SK-N-SH treated with all-trans-retinoic acid at 6 μM for 48 hours (cell line): ENCODE measurements at regions not wholly inside any gene's neighbourhood (a gene's known extent, or its start where the extent isn't known, plus 50 kb on each side); places are given as distances from the start of the nearest gene placed in this dataset.

Source experiments
- ATAC-seq: fragments of 200-7000 bp; cut with Tn5 transposase; 3 replicates; pipeline ENCODE4 v1.9.1; 2020; ENCODE audit warnings: mild to moderate bottlenecking, moderate library complexity
- ARNTL ChIP-seq: fragments of 450-650 bp; formaldehyde crosslinking; IDR thresholded peaks from 2 replicates; pipeline ENCODE4 v1.5.0; 2020; ENCODE audit warnings: low read depth, mild to moderate bottlenecking, moderate library complexity, borderline replicate concordance
- ESRRG ChIP-seq: fragments of 250-450 bp; sonication (Bioruptor Pico); IDR thresholded peaks from 2 replicates; pipeline ENCODE4 v1.6.1; 2021; ENCODE audit warnings: mild to moderate bottlenecking
- GLIS3 ChIP-seq: fragments of 250-450 bp; sonication (Bioruptor Pico); IDR thresholded peaks from 2 replicates; pipeline ENCODE4 v1.5.0; 2020; ENCODE audit warnings: mild to moderate bottlenecking, moderate library complexity
- ISL1 ChIP-seq: fragments of 250-450 bp; sonication (Bioruptor Pico); IDR thresholded peaks from 2 replicates; pipeline ENCODE4 v2.1.2; 2022; ENCODE audit warnings: mild to moderate bottlenecking, moderate library complexity
- OSR1 ChIP-seq: fragments of 250-450 bp; sonication (Bioruptor Pico); IDR thresholded peaks from 2 replicates; pipeline ENCODE4 v1.8.0; 2022; ENCODE audit warnings: moderate library complexity, mild to moderate bottlenecking, inconsistent platforms
- PPARA ChIP-seq: fragments of 250-450 bp; sonication (Bioruptor Pico); IDR thresholded peaks from 2 replicates; pipeline ENCODE4 v1.5.0; 2020; ENCODE audit warnings: mild to moderate bottlenecking, borderline replicate concordance
- RARB ChIP-seq: fragments of 250-450 bp; sonication (Bioruptor Pico); IDR thresholded peaks from 2 replicates; pipeline ENCODE4 v1.8.0; 2021; ENCODE audit warnings: mild to moderate bottlenecking, moderate library complexity
- SNAI2 ChIP-seq: fragments of 250-450 bp; sonication (Bioruptor Pico); IDR thresholded peaks from 2 replicates; pipeline ENCODE4 v1.5.0; 2020; ENCODE audit warnings: mild to moderate bottlenecking, moderate library complexity
- TCF4 ChIP-seq: fragments of 250-450 bp; sonication (Bioruptor Pico); IDR thresholded peaks from 2 replicates; pipeline ENCODE4 v1.8.0; 2021; ENCODE audit warnings: mild to moderate bottlenecking, moderate library complexity, borderline replicate concordance
- ZC3H10 ChIP-seq: fragments of 250-450 bp; sonication (Bioruptor Pico); IDR thresholded peaks from 2 replicates; pipeline ENCODE4 v1.5.1; 2021; ENCODE audit warnings: mild to moderate bottlenecking, moderate library complexity
- ZFP3 ChIP-seq: fragments of 250-450 bp; sonication (Bioruptor Pico); IDR thresholded peaks from 2 replicates; pipeline ENCODE4 v1.5.0; 2020; ENCODE audit warnings: mild to moderate bottlenecking, moderate library complexity
- ZFP30 ChIP-seq: fragments of 450-650 bp; formaldehyde crosslinking; IDR thresholded peaks from 2 replicates; pipeline ENCODE4 v1.5.0; 2022; ENCODE audit warnings: mild to moderate bottlenecking, moderate library complexity
- ZNF565 ChIP-seq: fragments of 450-650 bp; formaldehyde crosslinking; conservative IDR thresholded peaks from 2 replicates; pipeline ENCODE4 v1.5.0; 2020; ENCODE audit warnings: low read depth, mild to moderate bottlenecking, moderate library complexity
- ZNF70 ChIP-seq: fragments of 450-650 bp; formaldehyde crosslinking; IDR thresholded peaks from 2 replicates; pipeline ENCODE4 v1.5.0; 2020; ENCODE audit warnings: mild to moderate bottlenecking, moderate library complexity
- ZNF8 ChIP-seq: fragments of 450-650 bp; formaldehyde crosslinking; IDR thresholded peaks from 2 replicates; pipeline ENCODE4 v1.5.0; 2020; ENCODE audit warnings: mild to moderate bottlenecking, moderate library complexity
- TF ChIP-seq, protein P1 (sequence below): fragments of 250-450 bp; sonication (Bioruptor Pico); IDR thresholded peaks from 2 replicates; pipeline ENCODE4 v1.5.1; 2021; ENCODE audit warnings: mild to moderate bottlenecking, moderate library complexity
- TF ChIP-seq, protein P2 (sequence below): fragments of 250-450 bp; sonication (Bioruptor Pico); IDR thresholded peaks from 2 replicates; pipeline ENCODE4 v1.5.0; 2020; ENCODE audit warnings: mild to moderate bottlenecking, moderate library complexity
- TF ChIP-seq, protein P3 (sequence below): fragments of 250-450 bp; sonication (Bioruptor Pico); IDR thresholded peaks from 2 replicates; pipeline ENCODE4 v1.8.0; 2021; ENCODE audit warnings: low read depth, mild to moderate bottlenecking, moderate library complexity, borderline replicate concordance
- TF ChIP-seq, protein P4 (sequence below): fragments of 250-450 bp; sonication (Bioruptor Pico); IDR thresholded peaks from 2 replicates; pipeline ENCODE4 v1.8.0; 2020; ENCODE audit warnings: mild to moderate bottlenecking, moderate library complexity, borderline replicate concordance
- TF ChIP-seq, protein P5 (sequence below): fragments of 250-450 bp; sonication (Bioruptor Pico); IDR thresholded peaks from 2 replicates; pipeline ENCODE4 v1.5.1; 2020; ENCODE audit warnings: low read depth, mild to moderate bottlenecking, moderate library complexity

DNA sequence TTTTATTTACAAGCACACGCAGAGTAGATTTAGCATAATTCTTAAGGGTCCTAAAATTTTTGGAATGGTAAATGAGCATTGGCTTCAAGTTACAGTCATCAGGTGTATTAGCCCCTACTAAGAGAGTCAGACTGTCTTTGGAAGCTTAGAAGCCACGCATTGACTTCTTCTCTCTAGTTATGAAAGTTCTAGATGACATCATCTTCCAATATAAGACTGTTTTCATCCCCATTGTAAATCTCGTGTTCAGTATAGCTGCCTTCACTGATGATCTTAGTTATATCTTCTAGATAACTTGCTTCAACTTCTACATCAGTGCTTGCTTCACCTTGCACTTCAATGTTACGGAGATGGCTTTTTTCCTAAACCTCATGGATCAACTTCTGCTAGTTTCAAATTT, 148.8 kb upstream of the SLITRK1 start:
- no peak for ATAC-seq
- no peak for TF ChIP-seq ZFP30 (CRISPR knock-in tag)
- no peak for TF ChIP-seq TCF4 (CRISPR knock-in tag)
- TF ChIP-seq SNAI2 (CRISPR knock-in tag): no peak
- TF ChIP-seq, all 23 proteins: peak for 0

DNA sequence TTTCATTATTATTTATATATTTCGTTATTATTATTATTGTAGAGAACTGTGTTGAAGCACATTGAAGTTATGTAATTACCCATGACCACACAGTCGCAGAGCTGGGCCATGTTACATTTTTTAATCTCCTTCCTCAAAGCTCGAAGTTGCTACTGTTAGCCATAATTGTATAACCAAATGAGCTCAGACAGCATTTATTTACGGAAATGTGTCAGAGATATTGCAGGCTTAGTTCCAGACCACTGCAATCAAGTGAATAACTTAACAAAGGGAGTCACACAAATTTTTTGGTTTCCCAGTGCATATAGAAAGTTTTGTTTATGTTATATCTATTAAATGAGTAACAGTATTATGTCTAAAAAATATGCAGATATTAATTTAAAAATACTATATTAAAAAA, 147.1 kb upstream of the SLITRK1 start:
- TF ChIP-seq ESRRG (no peak), ZNF8 (CRISPR knock-in tag) (no peak), ISL1 (CRISPR knock-in tag) (no peak), ZNF565 (CRISPR knock-in tag) (no peak), RARB (CRISPR knock-in tag) (no peak), PPARA (CRISPR knock-in tag) (no peak), OSR1 (CRISPR knock-in tag) (no peak)
- TF ChIP-seq, protein P1, sequence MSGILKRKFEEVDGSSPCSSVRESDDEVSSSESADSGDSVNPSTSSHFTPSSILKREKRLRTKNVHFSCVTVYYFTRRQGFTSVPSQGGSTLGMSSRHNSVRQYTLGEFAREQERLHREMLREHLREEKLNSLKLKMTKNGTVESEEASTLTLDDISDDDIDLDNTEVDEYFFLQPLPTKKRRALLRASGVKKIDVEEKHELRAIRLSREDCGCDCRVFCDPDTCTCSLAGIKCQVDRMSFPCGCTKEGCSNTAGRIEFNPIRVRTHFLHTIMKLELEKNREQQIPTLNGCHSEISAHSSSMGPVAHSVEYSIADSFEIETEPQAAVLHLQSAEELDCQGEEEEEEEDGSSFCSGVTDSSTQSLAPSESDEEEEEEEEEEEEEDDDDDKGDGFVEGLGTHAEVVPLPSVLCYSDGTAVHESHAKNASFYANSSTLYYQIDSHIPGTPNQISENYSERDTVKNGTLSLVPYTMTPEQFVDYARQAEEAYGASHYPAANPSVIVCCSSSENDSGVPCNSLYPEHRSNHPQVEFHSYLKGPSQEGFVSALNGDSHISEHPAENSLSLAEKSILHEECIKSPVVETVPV: no peak
- TF ChIP-seq, protein P2, sequence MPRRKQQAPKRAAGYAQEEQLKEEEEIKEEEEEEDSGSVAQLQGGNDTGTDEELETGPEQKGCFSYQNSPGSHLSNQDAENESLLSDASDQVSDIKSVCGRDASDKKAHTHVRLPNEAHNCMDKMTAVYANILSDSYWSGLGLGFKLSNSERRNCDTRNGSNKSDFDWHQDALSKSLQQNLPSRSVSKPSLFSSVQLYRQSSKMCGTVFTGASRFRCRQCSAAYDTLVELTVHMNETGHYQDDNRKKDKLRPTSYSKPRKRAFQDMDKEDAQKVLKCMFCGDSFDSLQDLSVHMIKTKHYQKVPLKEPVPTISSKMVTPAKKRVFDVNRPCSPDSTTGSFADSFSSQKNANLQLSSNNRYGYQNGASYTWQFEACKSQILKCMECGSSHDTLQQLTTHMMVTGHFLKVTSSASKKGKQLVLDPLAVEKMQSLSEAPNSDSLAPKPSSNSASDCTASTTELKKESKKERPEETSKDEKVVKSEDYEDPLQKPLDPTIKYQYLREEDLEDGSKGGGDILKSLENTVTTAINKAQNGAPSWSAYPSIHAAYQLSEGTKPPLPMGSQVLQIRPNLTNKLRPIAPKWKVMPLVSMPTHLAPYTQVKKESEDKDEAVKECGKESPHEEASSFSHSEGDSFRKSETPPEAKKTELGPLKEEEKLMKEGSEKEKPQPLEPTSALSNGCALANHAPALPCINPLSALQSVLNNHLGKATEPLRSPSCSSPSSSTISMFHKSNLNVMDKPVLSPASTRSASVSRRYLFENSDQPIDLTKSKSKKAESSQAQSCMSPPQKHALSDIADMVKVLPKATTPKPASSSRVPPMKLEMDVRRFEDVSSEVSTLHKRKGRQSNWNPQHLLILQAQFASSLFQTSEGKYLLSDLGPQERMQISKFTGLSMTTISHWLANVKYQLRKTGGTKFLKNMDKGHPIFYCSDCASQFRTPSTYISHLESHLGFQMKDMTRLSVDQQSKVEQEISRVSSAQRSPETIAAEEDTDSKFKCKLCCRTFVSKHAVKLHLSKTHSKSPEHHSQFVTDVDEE (CRISPR knock-in tag): no peak
- TF ChIP-seq, protein P3, sequence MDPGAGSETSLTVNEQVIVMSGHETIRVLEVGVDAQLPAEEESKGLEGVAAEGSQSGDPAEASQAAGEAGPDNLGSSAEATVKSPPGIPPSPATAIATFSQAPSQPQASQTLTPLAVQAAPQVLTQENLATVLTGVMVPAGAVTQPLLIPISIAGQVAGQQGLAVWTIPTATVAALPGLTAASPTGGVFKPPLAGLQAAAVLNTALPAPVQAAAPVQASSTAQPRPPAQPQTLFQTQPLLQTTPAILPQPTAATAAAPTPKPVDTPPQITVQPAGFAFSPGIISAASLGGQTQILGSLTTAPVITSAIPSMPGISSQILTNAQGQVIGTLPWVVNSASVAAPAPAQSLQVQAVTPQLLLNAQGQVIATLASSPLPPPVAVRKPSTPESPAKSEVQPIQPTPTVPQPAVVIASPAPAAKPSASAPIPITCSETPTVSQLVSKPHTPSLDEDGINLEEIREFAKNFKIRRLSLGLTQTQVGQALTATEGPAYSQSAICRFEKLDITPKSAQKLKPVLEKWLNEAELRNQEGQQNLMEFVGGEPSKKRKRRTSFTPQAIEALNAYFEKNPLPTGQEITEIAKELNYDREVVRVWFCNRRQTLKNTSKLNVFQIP (CRISPR knock-in tag): no peak
- TF ChIP-seq, protein P4, sequence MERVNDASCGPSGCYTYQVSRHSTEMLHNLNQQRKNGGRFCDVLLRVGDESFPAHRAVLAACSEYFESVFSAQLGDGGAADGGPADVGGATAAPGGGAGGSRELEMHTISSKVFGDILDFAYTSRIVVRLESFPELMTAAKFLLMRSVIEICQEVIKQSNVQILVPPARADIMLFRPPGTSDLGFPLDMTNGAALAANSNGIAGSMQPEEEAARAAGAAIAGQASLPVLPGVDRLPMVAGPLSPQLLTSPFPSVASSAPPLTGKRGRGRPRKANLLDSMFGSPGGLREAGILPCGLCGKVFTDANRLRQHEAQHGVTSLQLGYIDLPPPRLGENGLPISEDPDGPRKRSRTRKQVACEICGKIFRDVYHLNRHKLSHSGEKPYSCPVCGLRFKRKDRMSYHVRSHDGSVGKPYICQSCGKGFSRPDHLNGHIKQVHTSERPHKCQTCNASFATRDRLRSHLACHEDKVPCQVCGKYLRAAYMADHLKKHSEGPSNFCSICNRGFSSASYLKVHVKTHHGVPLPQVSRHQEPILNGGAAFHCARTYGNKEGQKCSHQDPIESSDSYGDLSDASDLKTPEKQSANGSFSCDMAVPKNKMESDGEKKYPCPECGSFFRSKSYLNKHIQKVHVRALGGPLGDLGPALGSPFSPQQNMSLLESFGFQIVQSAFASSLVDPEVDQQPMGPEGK (CRISPR knock-in tag): no peak

DNA sequence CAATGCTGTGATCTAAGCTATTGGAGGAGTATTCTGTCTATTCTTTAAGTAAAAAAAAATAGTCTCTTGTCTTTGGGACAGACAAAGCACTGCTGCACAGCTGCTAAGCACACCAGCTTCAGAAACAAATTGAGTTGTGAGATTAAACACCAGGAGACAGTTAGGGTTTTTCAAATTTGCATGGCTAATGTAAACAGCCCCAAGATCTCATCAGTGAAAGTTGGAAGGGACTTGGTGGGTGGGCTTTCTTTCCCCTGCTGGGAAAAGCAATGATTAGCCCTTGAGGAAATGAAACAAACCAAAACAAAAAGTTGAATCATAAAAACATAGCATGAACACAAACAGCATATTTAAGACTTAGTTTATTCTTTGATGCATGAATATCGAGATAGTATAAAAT, 143.6 kb upstream of the SLITRK1 start:
- no peak for TF ChIP-seq GLIS3
- TF ChIP-seq ARNTL: no peak
- no peak for TF ChIP-seq OSR1 (CRISPR knock-in tag)
- TF ChIP-seq ZNF70: no peak
- TF ChIP-seq ISL1 (CRISPR knock-in tag): no peak
- TF ChIP-seq, protein P4 (CRISPR knock-in tag): no peak
- TF ChIP-seq SNAI2 (CRISPR knock-in tag): no peak
- no peak for TF ChIP-seq ZFP30 (CRISPR knock-in tag)
- TF ChIP-seq ZFP3: no peak
- no peak for TF ChIP-seq ZC3H10
- no peak for TF ChIP-seq RARB (CRISPR knock-in tag)
- no peak for TF ChIP-seq TCF4 (CRISPR knock-in tag)
- no peak for TF ChIP-seq ESRRG
- TF ChIP-seq, protein P1: no peak
- TF ChIP-seq, protein P5, sequence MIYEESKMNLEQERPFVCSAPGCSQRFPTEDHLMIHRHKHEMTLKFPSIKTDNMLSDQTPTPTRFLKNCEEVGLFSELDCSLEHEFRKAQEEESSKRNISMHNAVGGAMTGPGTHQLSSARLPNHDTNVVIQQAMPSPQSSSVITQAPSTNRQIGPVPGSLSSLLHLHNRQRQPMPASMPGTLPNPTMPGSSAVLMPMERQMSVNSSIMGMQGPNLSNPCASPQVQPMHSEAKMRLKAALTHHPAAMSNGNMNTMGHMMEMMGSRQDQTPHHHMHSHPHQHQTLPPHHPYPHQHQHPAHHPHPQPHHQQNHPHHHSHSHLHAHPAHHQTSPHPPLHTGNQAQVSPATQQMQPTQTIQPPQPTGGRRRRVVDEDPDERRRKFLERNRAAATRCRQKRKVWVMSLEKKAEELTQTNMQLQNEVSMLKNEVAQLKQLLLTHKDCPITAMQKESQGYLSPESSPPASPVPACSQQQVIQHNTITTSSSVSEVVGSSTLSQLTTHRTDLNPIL (CRISPR knock-in tag): no peak
- TF ChIP-seq ZNF565 (CRISPR knock-in tag): no peak
- TF ChIP-seq, protein P3 (CRISPR knock-in tag): no peak
- no peak for TF ChIP-seq PPARA (CRISPR knock-in tag)
- no peak for ATAC-seq

More for the DNA sequence above, 147.1 kb upstream of the SLITRK1 start:
- ATAC-seq: no peak
